Mesenchymal stem cell (in vitro differentiated cells and primary cell): ENCODE measurements at regions not wholly inside any gene's neighbourhood (a gene's known extent, or its start where the extent isn't known, plus 50 kb on each side); places are given as distances from the start of the nearest gene placed in this dataset.

ENCODE experiments used
- DNase-seq: peaks from one replicate; pipeline ENCODE4 v3.0.0-alpha.2; 2013
- H2AFZ ChIP-seq: one replicate; pipeline ENCODE4 v1.6.1; 2013; ENCODE audit warnings: low read depth, mild to moderate bottlenecking, control low read depth, inconsistent platforms, low read length, moderate library complexity
- H2AK5ac ChIP-seq: 2 replicates; pipeline ENCODE4 v1.6.1; 2013; ENCODE audit warnings: low read length, moderate library complexity, mild to moderate bottlenecking, inconsistent platforms; ENCODE audit not compliant: severe bottlenecking
- H2BK120ac ChIP-seq: one replicate; pipeline ENCODE4 v1.6.1; 2013; ENCODE audit warnings: low read depth, mild to moderate bottlenecking, inconsistent platforms, low read length, moderate library complexity
- H2BK12ac ChIP-seq, 2 experiments: one replicate each; pipeline ENCODE4 v1.6.1; 2013; ENCODE audit warnings: inconsistent platforms in 2 of 2, low read length in 2 of 2, mild to moderate bottlenecking in 2 of 2, moderate library complexity in 2 of 2, control low read depth in 1 of 2
- H2BK15ac ChIP-seq: one replicate; pipeline ENCODE4 v1.6.1; 2013; ENCODE audit warnings: mild to moderate bottlenecking, low read depth, inconsistent platforms; ENCODE audit not compliant: poor library complexity, severe bottlenecking
- H2BK5ac ChIP-seq: 2 replicates; pipeline ENCODE4 v1.6.1; 2013; ENCODE audit warnings: low read depth, mild to moderate bottlenecking, low read length, control low read depth, inconsistent platforms; ENCODE audit not compliant: poor library complexity, severe bottlenecking
- H3K14ac ChIP-seq, 2 experiments: one replicate each; pipeline ENCODE4 v1.6.1; 2013; ENCODE audit warnings: inconsistent platforms in 2 of 2, low read length in 2 of 2, control low read depth in 1 of 2, mild to moderate bottlenecking in 1 of 2, moderate library complexity in 1 of 2
- H3K18ac ChIP-seq, 2 experiments: one replicate each; pipeline ENCODE4 v1.6.1; 2013; ENCODE audit warnings: inconsistent platforms in 2 of 2, low read length in 2 of 2, control low read depth in 1 of 2, low read depth in 1 of 2, mild to moderate bottlenecking in 1 of 2
- H3K23ac ChIP-seq, 2 experiments: one replicate each; pipeline ENCODE4 v1.6.1; 2013; ENCODE audit warnings: inconsistent platforms in 2 of 2, low read length in 2 of 2, mild to moderate bottlenecking in 2 of 2, moderate library complexity in 2 of 2, control low read depth in 1 of 2
- H3K27ac ChIP-seq: 2 replicates; pipeline ENCODE4 v1.5.1; 2013; ENCODE audit warnings: mild to moderate bottlenecking, moderate library complexity, low read length, control low read depth, inconsistent platforms; ENCODE audit not compliant: poor library complexity, severe bottlenecking
- H3K27me3 ChIP-seq, 2 experiments: 2 replicates each; pipeline versions ENCODE4 v1.6.1 to v1.7.0; 2013; ENCODE audit warnings: low read length in 2 of 2, mild to moderate bottlenecking in 2 of 2, moderate library complexity in 2 of 2, control low read depth in 1 of 2, inconsistent platforms in 1 of 2; ENCODE audit not compliant: control insufficient read depth in 1 of 2, insufficient read depth in 1 of 2
- H3K36me3 ChIP-seq, 2 experiments: 2 replicates each; pipeline versions ENCODE4 v1.6.1 to v1.7.0; 2013; ENCODE audit warnings: low read length in 2 of 2, control low read depth in 1 of 2, inconsistent platforms in 1 of 2, low read depth in 1 of 2, mild to moderate bottlenecking in 1 of 2; ENCODE audit not compliant: insufficient read depth in 2 of 2, control insufficient read depth in 1 of 2
- H3K4ac ChIP-seq, 2 experiments: one replicate each; pipeline ENCODE4 v1.6.1; 2013; ENCODE audit warnings: inconsistent platforms in 2 of 2, low read length in 2 of 2, mild to moderate bottlenecking in 2 of 2, moderate library complexity in 2 of 2, control low read depth in 1 of 2, low read depth in 1 of 2
- H3K4me1 ChIP-seq: 2 replicates; pipeline ENCODE4 v1.6.1; 2013; ENCODE audit warnings: low read depth, low read length, control low read depth; ENCODE audit not compliant: control insufficient read depth, insufficient read depth
- H3K4me2 ChIP-seq: 2 replicates; pipeline ENCODE4 v1.6.1; 2013; ENCODE audit warnings: low read length, mild to moderate bottlenecking, inconsistent platforms; ENCODE audit not compliant: poor library complexity, severe bottlenecking
- H3K4me3 ChIP-seq, 2 experiments: 2 replicates each; pipeline versions ENCODE4 v1.5.1 to v1.7.0; 2013; ENCODE audit warnings: low read length in 2 of 2, mild to moderate bottlenecking in 2 of 2, control low read depth in 1 of 2, low read depth in 1 of 2; ENCODE audit not compliant: insufficient read depth in 1 of 2
- H3K79me1 ChIP-seq: replicated peaks from 2 replicates; pipeline ENCODE4 v1.6.1; 2013; ENCODE audit warnings: mild to moderate bottlenecking, control low read depth, low read length, inconsistent platforms; ENCODE audit not compliant: poor library complexity, severe bottlenecking
- H3K9ac ChIP-seq: 2 replicates; pipeline ENCODE4 v1.7.0; 2013; ENCODE audit warnings: mild to moderate bottlenecking, low read length, moderate library complexity
- H3K9me3 ChIP-seq: 2 replicates; pipeline ENCODE4 v1.7.0; 2013; ENCODE audit warnings: mild to moderate bottlenecking, low read length; ENCODE audit not compliant: control insufficient read depth
- H4K8ac ChIP-seq: one replicate; pipeline ENCODE4 v1.6.1; 2013; ENCODE audit warnings: inconsistent platforms, mild to moderate bottlenecking, low read length, moderate library complexity
- H4K91ac ChIP-seq: one replicate; pipeline ENCODE4 v1.6.1; 2013; ENCODE audit warnings: mild to moderate bottlenecking, low read length, inconsistent platforms
- WGBS: methylation state at CpG from one replicate; pipeline ENCODE4 v1.1.7; 2013; ENCODE audit warnings: mixed read lengths; 5-methylcytosine and 5-hydroxymethylcytosine counted together

- peak overlapping the region in 1 of 2 experiments; percentile 21 for H3K14ac ChIP-seq
- H3K9me3 ChIP-seq: no peaks in the 10 kb centered on the region
- no peak overlapping the region for H3K4me3 ChIP-seq
- H3K9ac ChIP-seq: no peak overlapping the region
- H3K4me2 ChIP-seq: no peak overlapping the region
- peak overlapping the region; percentile 19 for H2AK5ac ChIP-seq
- no peak overlapping the region for H3K23ac ChIP-seq
- no peak overlapping the region for H3K4ac ChIP-seq
- peaks cover 7% of the 10 kb centered on the region for H3K79me1 ChIP-seq
- H2BK120ac ChIP-seq: no peak overlapping the region
- no peak overlapping the region for H2BK12ac ChIP-seq
- H4K8ac ChIP-seq: no peak overlapping the region
- H2BK5ac ChIP-seq: no peak overlapping the region
- H3K36me3 ChIP-seq: no peaks in the 10 kb centered on the region
- H2BK15ac ChIP-seq: no peak overlapping the region
- no peak for DNase-seq
- H3K27me3 ChIP-seq: no peaks in the 10 kb centered on the region
- H2AFZ ChIP-seq: no peak overlapping the region
- no peak overlapping the region for H4K91ac ChIP-seq
- peaks cover 28% of the 10 kb centered on the region for H3K4me1 ChIP-seq
- H3K18ac ChIP-seq: no peak overlapping the region
- peak overlapping the region; percentile 27 for H3K27ac ChIP-seq
- 91% methylated on average over 10 of the region's 10 CpGs for WGBS
These were observed 204.5 kb downstream of the ARL4C start for GRCh38 chr2:234292205-234292961.

GRCh38 chr2:234291765-234292204, 205.1 kb downstream of the ARL4C start:
- Histone ChIP-seq H2BK5ac (no peak overlapping the region), H2BK120ac (no peak overlapping the region), H3K4ac (no peak overlapping the region), H3K18ac (no peak overlapping the region), H3K9me3 (no peaks in the 10 kb centered on the region), H3K27ac (peak overlapping the region; percentile 27), H2BK15ac (no peak overlapping the region), H3K4me3 (no peak overlapping the region), H4K8ac (peak overlapping the region; percentile 10), H3K4me1 (peaks cover 30% of the 10 kb centered on the region), H3K23ac (no peak overlapping the region), H3K14ac (peak overlapping the region in 1 of 2 experiments; percentile 21), H2BK12ac (no peak overlapping the region), H3K36me3 (no peaks in the 10 kb centered on the region), H3K4me2 (no peak overlapping the region), H2AK5ac (peak overlapping the region; percentile 81), H4K91ac (no peak overlapping the region), H2AFZ (no peak overlapping the region), H3K79me1 (peaks cover 7% of the 10 kb centered on the region), H3K27me3 (no peaks in the 10 kb centered on the region), H3K9ac (no peak overlapping the region)
- 38% methylated on average over 5 of the region's 5 CpGs for WGBS
- DNase-seq: peak; percentile 79

GRCh38 chr2:234290671-234291070, 206.2 kb downstream of the ARL4C start:
- Histone ChIP-seq H2BK15ac (peak overlapping the region; percentile 62), H4K8ac (peak overlapping the region; percentile 12), H3K27me3 (no peaks in the 10 kb centered on the region), H3K4ac (peak overlapping the region in 1 of 2 experiments; percentile 2), H3K36me3 (no peaks in the 10 kb centered on the region), H3K79me1 (peaks cover 7% of the 10 kb centered on the region), H3K18ac (peak overlapping the region in 1 of 2 experiments; percentile 2), H2BK5ac (peak overlapping the region; percentile 11), H3K23ac (no peak overlapping the region), H2BK120ac (no peak overlapping the region), H3K4me2 (no peak overlapping the region), H3K4me3 (no peak overlapping the region), H3K14ac (no peak overlapping the region), H3K27ac (peak overlapping the region; percentile 59), H2AK5ac (peak overlapping the region; percentile 81), H4K91ac (no peak overlapping the region), H3K9ac (no peak overlapping the region), H2BK12ac (peak overlapping the region; percentile 83 to 84), H2AFZ (no peak overlapping the region), H3K4me1 (peaks cover 33% of the 10 kb centered on the region), H3K9me3 (no peaks in the 10 kb centered on the region)
- no peak for DNase-seq
- 64% methylated on average over 9 of the region's 10 CpGs for WGBS

GRCh38 chr2:234289834-234290590, 206.9 kb downstream of the ARL4C start:
- no peaks in the 10 kb centered on the region for H3K36me3 ChIP-seq
- H3K27me3 ChIP-seq: no peaks in the 10 kb centered on the region
- peak overlapping the region; percentile 81 for H2AK5ac ChIP-seq
- H3K23ac ChIP-seq: no peak overlapping the region
- no peak overlapping the region for H3K4ac ChIP-seq
- WGBS: 48% methylated on average over 3 of the region's 3 CpGs
- peak overlapping the region; percentile 59 for H3K27ac ChIP-seq
- H2BK120ac ChIP-seq: no peak overlapping the region
- peak overlapping the region; percentile 81 for H2BK5ac ChIP-seq
- no peak overlapping the region for H3K4me3 ChIP-seq
- peak; percentile 88 for DNase-seq
- H2BK15ac ChIP-seq: peak overlapping the region; percentile 62
- no peak overlapping the region for H2AFZ ChIP-seq
- H4K91ac ChIP-seq: no peak overlapping the region
- H3K9ac ChIP-seq: peak overlapping the region; percentile 10
- no peak overlapping the region for H3K4me2 ChIP-seq
- peak overlapping the region; percentile 83 for H4K8ac ChIP-seq
- peak overlapping the region; percentile 83 to 84 for H2BK12ac ChIP-seq
- peak overlapping the region in 1 of 2 experiments; percentile 2 for H3K18ac ChIP-seq
- H3K9me3 ChIP-seq: no peaks in the 10 kb centered on the region
- H3K14ac ChIP-seq: no peak overlapping the region
- H3K79me1 ChIP-seq: peaks cover 7% of the 10 kb centered on the region
- peaks cover 33% of the 10 kb centered on the region for H3K4me1 ChIP-seq
